GM11168 (cell line): ENCODE measurements at regions not wholly inside any gene's neighbourhood (a gene's known extent, or its start where the extent isn't known, plus 50 kb on each side); places are given as distances from the start of the nearest gene placed in this dataset.
"Not testable (repeated sequence)": the region's sequence is repeated elsewhere in the genome, so short reads cannot be mapped to it uniquely, and the experiment has no call there.

Experiments
- in situ Hi-C: fragments of 300-500 bp; cut with MboI; formaldehyde crosslinking; loops from one replicate; pipeline ENCODE4 v1.12.0; 2022; ENCODE audit warnings: low sequenced_read_pairs; ENCODE audit not compliant: unreplicated experiment

GRCh38 chr13:31591642-31592233 lies 147.6 kb upstream of the RXFP2 start:
- in situ Hi-C loops: no loop called here

DNA sequence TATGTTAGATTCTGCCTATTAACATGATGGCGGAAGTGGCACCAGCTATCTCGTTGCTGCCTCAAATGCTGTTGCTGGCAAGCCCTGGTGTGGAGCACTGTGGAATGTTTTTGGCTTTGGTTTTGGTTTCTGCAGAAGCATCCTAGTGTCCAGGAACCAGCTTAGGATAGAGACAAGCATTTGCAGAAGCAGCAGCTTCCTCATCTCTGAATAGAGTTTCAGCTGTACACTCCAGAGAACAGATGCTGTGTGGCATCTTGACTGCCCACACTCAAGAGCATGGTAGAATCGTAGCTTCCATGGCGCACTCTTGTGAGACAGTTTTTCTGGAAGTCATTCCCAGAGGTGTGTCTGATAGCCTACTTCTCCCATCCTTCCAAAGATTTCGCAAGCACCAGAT lies 145.3 kb upstream of the RXFP2 start:
- in situ Hi-C loops: no loop called here

- in situ Hi-C loops: no loop called here
Observed at GRCh38 chr13:31595563-31595962, 143.8 kb upstream of the RXFP2 start.

DNA sequence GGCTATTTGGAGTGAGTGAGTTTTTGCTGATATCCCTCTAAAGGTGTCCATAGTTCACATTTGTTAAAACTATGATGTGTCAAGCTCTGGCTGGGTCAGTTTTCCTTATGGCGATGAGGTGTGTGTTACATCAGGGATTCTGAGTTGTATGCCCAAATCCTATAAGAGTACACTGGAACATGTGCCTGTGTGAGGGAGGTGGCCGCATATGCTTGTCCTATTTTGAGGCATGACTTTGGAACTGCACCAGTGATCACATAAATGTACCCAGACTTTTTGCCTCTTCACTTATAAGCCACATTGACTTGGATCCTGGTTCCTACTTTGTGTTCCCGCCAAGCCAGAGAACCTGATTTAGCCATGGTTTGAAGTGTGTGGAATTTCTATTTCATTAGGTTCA lies 140.3 kb upstream of the RXFP2 start:
- in situ Hi-C loops: no loop called here

- in situ Hi-C loops: no loop called here
Observed at GRCh38 chr13:31605076-31605860, 134.1 kb upstream of the RXFP2 start.

- in situ Hi-C loops: not testable (repeated sequence)
Observed at GRCh38 chr13:31607531-31607930, 131.8 kb upstream of the RXFP2 start.

DNA sequence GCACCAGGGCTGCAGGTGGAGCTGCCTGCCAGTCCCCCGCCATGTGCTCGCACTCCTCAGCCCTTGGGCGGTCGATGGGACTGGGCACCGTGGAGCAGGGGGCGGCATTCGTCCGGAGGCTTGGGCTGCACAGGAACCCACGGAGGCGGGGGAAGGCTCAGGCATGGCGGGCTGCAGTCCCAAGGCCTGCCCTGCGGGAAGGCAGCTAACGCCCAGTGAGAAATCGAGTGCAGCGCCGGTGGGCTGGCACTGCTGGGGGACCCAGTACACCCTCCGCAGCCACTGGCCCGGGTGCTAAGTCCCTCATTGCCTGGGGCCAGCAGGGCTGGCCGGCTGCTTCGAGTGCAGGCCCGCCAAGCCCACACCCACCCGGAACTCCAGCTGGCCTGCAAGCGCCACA lies 130.5 kb upstream of the RXFP2 start:
- in situ Hi-C loops: not testable (repeated sequence)

DNA sequence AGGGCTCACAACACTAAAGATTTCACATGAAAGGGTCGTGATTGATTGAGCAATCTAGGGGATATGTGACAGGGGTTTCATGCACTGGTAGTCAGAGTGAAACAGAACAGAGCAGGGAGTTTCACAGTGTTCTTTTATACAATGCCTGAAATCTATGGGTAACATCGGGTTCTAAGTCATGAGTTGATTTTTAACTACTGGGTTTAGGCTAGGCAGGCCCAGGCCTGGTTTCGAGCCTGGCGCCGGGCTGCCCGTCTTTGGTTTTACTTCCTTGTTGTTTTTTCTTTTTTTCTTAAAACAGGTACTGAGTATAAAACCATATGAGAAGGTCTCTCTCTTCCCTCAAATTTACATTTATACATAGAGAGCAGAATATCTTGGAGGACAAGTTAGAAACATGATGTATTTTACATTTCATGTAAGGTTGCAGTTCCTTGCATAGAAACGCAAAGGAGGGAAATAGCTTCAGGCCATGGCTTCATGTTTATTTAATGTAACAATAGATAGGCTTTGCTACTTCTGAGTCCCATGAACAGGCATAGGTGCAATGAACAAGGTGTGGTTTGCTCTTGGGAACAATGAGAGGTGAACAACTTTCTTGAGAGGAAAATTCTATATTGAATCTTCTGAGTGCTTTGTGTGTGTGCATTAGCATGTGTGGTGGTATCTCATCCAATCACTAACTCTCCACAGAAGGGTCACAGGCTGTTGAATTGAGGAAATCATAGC lies 128.9 kb upstream of the RXFP2 start:
- in situ Hi-C loops: no loop called here

- in situ Hi-C loops: no loop called here
Observed at GRCh38 chr13:31611214-31611613, 128.1 kb upstream of the RXFP2 start.

DNA sequence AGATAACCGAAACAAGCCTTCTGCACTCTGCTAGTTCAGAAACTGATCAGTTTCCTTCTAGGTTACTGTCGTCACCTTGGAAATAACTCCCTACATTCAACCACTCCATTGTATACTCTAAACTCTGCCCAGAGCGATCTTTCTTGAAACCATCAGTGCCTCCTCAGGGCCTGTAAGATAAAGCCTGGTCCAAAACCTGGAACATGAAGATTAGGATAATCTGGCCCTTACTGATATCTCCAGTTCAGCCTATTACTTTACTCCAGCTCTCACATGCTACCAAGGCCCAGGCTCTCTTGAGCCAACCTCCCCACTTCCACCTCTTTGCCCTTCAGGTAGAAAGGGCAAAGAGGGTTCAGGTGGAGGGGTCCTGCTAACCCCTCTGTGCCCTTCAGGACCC lies 125.3 kb upstream of the RXFP2 start:
- in situ Hi-C loops: no loop called here

DNA sequence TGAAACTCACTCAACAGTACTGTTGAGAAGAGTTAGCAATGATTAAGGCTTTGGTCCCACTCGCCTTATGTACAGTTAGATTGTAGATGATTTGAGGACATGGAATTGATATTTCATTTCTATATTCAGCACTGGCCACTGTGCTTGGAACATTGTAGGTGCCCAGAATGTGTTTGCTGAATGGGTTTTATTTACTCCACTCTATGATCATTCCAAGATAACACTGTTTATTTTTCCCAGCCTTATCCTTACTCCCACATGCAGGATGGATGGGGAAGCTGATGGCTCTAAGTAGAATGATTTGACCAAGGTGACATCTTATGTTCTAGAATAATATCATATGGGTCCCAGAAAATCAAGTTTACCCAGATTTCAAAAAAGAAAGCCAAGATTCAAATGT lies 124.6 kb upstream of the RXFP2 start:
- in situ Hi-C loops: no loop called here

DNA sequence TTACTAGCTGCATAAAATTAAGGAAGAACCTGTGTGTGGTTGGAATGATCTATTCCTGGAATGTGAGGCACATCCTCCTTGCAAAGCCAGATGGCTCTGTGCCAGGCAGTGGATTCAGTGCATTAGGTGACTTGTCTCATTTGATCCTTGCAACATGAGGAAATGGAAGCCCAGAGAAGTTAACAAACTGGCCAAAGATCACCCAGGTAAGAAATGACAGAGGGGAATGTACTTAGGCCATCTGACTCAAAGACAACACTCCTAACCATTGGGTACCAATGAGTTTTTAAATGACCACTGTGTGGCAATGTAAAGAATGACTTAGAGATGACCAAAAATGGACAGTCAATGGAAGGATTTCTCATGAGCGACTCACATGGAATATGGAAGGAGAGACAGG lies 114.2 kb upstream of the RXFP2 start:
- in situ Hi-C loops: no loop called here

GRCh38 chr13:31627097-31627845 lies 112.1 kb upstream of the RXFP2 start:
- in situ Hi-C loops: no loop called here

- in situ Hi-C loops: no loop called here
Observed at GRCh38 chr13:31629085-31629780, 110.1 kb upstream of the RXFP2 start.

DNA sequence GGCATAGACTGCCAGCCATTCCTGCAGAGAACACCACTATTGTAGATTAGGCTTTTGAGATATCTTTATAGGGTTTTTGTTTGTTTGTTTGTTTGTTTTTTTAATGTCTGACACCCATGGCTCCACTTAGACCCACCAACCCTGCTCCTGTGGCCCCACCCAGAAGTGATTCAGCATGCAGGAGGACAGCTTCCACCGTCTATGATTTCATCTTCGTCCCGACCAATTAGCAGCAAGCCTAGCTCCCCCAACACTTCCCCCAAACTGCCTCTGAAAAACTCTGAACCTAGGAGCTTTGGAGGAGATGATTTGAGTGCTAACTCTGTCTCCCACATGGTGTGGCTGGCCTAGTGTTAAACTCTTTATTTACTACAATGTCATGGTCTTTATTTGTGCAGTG lies 108.3 kb upstream of the RXFP2 start:
- in situ Hi-C loops: no loop called here

DNA sequence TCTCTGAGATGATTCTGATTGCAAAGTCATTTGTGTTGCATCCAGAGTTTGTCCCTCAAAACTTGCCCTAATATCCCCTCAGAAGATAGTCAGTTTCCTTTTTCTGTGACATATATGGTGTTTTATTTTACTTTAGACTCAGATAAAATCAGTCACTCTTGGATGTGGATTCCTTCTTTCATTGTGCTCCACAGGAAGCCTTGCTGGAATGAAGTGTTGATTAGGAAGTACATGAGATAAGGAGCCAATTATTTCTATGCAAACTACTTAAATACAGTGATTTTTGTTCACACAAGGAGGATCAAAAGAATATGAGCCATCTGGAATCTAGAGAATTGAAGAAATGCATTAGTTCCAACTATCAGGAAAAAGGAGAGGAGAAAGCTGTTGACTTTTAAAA lies 107.6 kb upstream of the RXFP2 start:
- in situ Hi-C loops: no loop called here

DNA sequence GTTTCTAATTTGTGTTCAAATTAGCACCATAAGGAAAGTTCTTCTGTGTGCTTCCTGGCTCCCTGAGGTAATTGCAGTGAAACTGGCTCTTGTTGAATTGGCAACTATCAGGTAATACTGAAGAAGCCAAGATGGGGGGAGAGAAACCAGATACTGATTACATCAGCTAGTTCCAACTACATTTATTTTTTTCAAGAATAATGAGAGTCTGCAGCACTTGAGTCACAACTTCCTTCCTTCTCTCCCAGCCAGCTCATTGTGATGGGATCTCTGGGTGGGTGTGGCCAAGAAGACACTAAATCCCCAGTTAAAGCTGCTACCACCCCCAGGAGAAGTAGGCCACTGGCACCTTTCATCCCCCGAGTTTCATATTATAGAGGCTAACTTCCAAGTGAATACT lies 100.7 kb upstream of the RXFP2 start:
- in situ Hi-C loops: no loop called here

DNA sequence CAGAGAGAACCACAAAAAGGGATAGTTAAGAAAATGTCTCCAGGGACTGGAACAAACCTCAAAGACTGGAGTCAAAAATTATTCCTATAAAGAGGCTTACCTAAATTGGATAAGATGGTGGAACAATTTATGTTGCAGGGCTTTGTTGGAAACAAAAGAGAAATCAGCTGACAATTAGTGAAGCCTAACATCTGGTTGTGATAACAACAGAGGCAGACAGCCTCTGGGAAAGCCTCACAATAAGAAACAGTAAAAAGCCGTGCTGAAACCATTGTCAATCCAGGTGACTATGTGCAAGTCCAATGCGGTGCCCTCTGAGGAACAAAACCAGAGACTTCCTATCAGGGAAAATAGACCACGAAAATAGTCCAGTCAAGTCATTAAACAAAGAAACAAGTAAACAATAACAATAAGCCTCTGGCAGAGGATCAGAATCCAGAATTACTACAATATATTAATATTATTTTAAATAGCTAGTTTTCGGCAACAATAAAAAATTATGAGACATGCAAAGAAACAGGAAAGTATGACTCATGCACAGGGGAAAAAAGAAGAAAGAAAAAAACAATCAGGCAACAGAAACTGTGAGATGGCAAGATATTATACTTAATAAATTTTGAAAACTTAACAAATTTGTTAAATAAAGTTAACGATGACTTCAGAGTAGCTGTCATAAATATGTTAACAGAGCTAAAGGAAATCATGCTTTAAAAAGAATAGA lies 99.7 kb upstream of the RXFP2 start:
- in situ Hi-C loops: no loop called here

DNA sequence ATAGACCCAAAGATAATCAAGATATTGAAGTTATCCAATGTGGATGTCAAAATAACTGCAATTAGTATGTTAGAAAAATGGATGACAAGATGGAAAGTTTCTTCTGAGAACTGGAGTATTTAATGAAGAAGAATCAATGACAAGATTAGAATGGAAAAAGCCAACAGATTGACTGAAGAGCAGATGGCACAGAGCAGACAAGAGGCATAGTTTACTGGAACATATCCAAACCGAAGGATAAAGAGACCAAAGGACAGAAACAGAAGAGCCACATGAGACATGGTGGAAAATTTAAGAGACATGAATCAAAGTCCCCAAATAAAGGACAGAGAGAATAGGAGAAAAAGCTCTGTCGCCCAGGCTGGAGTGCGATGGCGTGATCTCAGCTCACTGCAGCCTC lies 89.6 kb upstream of the RXFP2 start:
- in situ Hi-C loops: no loop called here

DNA sequence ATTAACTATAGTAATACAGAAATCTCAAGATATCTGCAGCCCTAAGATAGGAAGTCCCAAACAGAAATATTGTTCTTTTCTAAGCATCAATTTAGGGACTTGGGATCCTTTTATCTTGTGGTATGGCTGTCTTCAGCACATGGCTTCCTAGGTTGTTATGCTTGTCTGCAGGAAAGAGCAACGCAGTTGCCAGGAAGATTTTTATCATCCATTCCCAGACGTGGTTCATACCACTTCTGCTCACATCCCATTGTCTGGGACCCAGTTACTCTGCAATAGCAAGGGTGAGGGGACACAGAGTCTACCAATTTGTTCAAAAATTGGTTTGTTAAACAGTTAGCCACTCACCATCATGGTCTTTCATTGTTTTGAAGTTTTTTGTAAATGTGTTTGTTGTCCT lies 85.6 kb upstream of the RXFP2 start:
- in situ Hi-C loops: no loop called here
